NCI-H146 (cell line): ENCODE measurements at regions not wholly inside any gene's neighbourhood (a gene's known extent, or its start where the extent isn't known, plus 50 kb on each side); places are given as distances from the start of the nearest gene placed in this dataset.

Source experiments
- DNase-seq: peaks from one replicate; lab custom pipeline; 2025; lab: John Stamatoyannopoulos, UW

GRCh38 chr5:159752622-159753275 is 163.5 kb upstream of the ADRA1B start:
- DNase-seq: no peak

GRCh38 chr5:159758189-159758588 is 158.1 kb upstream of the ADRA1B start:
- no peak for DNase-seq

- DNase-seq: no peak
Observed at GRCh38 chr5:159759791-159760290, 156.4 kb upstream of the ADRA1B start.

GRCh38 chr5:159762921-159763320 is 153.4 kb upstream of the ADRA1B start:
- no peak for DNase-seq

- no peak for DNase-seq
Observed at GRCh38 chr5:159763562-159763961, 152.7 kb upstream of the ADRA1B start.

GRCh38 chr5:159764283-159765134 is 151.8 kb upstream of the ADRA1B start:
- DNase-seq: no peak

- DNase-seq: no peak
Observed at GRCh38 chr5:159765135-159765433, 151.2 kb upstream of the ADRA1B start.

- no peak for DNase-seq
Observed at GRCh38 chr5:159765760-159766517, 150.3 kb upstream of the ADRA1B start.

GRCh38 chr5:159768243-159768642 is 148.0 kb upstream of the ADRA1B start:
- no peak for DNase-seq

- DNase-seq: no peak
Observed at GRCh38 chr5:159772698-159773061, 143.6 kb upstream of the ADRA1B start.

GRCh38 chr5:159773062-159773924 is 143.0 kb upstream of the ADRA1B start:
- peak; percentile 19 for DNase-seq

GRCh38 chr5:159774476-159775031 is 141.7 kb upstream of the ADRA1B start:
- DNase-seq: no peak

- no peak for DNase-seq
Observed at GRCh38 chr5:159775890-159776289, 140.4 kb upstream of the ADRA1B start.

- no peak for DNase-seq
Observed at GRCh38 chr5:159777049-159777660, 139.1 kb upstream of the ADRA1B start.

GRCh38 chr5:159779481-159779880 is 136.8 kb upstream of the ADRA1B start:
- DNase-seq: no peak

GRCh38 chr5:159780246-159780645 is 136.0 kb upstream of the ADRA1B start:
- no peak for DNase-seq

GRCh38 chr5:159781626-159782157 is 134.6 kb upstream of the ADRA1B start:
- DNase-seq: no peak

- no peak for DNase-seq
Observed at GRCh38 chr5:159782197-159782994, 133.9 kb upstream of the ADRA1B start.

GRCh38 chr5:159782995-159783300 is 133.3 kb upstream of the ADRA1B start:
- no peak for DNase-seq

GRCh38 chr5:159783726-159784247 is 132.5 kb upstream of the ADRA1B start:
- no peak for DNase-seq
